Ascending aorta (tissue), 2 donors: ENCODE measurements at regions not wholly inside any gene's neighbourhood (a gene's known extent, or its start where the extent isn't known, plus 50 kb on each side); places are given as distances from the start of the nearest gene placed in this dataset.

Experiments
- DNase-seq, 2 donors: peaks; one replicate each; pipeline ENCODE4 v3.0.0-alpha.2; 2019; ENCODE audit warnings: low spot score in 2 of 2
- H3K27ac ChIP-seq, 2 donors: fragments of 200-600 bp; sonication (generic); one replicate each; pipeline ENCODE4 v1.5.1; 2016 to 2017; ENCODE audit warnings: mild to moderate bottlenecking in 1 of 2
- H3K27me3 ChIP-seq: fragments of 200-600 bp; sonication (generic); one replicate; pipeline ENCODE4 v1.5.1; 2017
- H3K36me3 ChIP-seq, 2 donors: fragments of 200-600 bp; sonication (generic); one replicate each; pipeline ENCODE4 v1.5.1; 2016
- H3K4me1 ChIP-seq, 2 donors: fragments of 200-600 bp; sonication (generic); one replicate each; pipeline ENCODE4 v1.5.1; 2016 to 2017; ENCODE audit warnings: mild to moderate bottlenecking in 1 of 2
- H3K4me3 ChIP-seq, 2 donors: fragments of 200-600 bp; sonication (generic); one replicate each; pipeline ENCODE4 v1.5.1; 2016 to 2017; ENCODE audit warnings: mild to moderate bottlenecking in 1 of 2
- H3K9me3 ChIP-seq, 2 donors: fragments of 200-600 bp; sonication (generic); one replicate each; pipeline ENCODE4 v1.5.1; 2016
- CTCF ChIP-seq, 3 experiments: fragments of 200-600 bp in 2 of 3; fragments of 450-650 bp in 1 of 3; sonication (generic) in 2 of 3; IDR thresholded peaks; one replicate each; pipeline ENCODE4 v1.5.1; 2016 to 2019; ENCODE audit warnings: antibody characterized with exemption in 3 of 3, mild to moderate bottlenecking in 1 of 3, moderate library complexity in 1 of 3
- intact Hi-C: fragments of 100-400 bp; cut with DNase I; formaldehyde crosslinking; loops from one replicate; pipeline ENCODE4 v1.15.1; 2023

DNA sequence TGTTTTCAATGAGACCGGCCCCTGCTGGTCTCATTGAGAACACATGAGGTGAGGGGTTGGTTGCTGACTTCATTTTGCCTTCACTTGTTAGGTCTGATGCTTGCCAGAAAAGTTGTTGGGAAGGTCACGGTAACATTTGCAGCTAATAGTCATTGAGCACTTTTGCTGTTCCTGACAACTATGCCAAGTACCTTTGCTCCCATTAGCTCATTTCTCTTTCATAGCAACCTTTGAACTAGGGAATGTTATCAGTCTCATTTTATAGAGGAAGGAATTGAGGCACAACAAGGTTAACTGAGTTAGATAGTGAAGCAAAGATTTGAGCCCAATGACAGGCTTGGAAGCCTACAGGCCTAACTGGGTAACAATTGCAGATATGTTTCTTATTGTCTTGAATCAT lies 195.4 kb upstream of the LARGE1 start:
- H3K36me3 ChIP-seq = no peaks in the 10 kb centered on the region
- H3K4me1 ChIP-seq = no peaks in the 10 kb centered on the region
- intact Hi-C loops = loop anchor here (10.0 kb wide), 1 partner anchor 521 kb away; no protein-coding TSS in a partner anchor
- no peaks in the 10 kb centered on the region for H3K9me3 ChIP-seq
- H3K27me3 ChIP-seq = no peaks in the 10 kb centered on the region
- DNase-seq = no peak
- no peak overlapping the region for H3K4me3 ChIP-seq
- H3K27ac ChIP-seq = no peak overlapping the region
- TF ChIP-seq CTCF (IDR thresholded peaks at IDR 0.05) = no peak

DNA sequence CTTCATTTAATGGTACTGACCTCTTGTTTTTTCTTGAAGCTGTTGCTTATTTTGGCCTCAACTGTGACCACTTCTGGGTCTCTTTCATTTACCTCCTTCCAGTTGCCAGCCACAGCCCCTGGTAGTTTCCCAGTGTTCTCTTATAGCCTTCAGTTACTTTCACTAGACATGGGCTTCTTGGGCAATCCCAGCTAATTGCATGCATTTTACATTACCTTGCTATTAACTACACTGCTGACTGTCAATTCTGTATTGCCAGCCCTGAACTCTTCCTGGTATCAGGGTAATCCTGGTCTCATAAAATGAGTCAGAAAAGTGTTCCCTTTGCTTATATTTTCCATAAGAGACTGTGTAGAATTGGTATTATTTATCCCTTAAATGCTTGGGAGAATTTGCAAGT lies 195.8 kb upstream of the LARGE1 start:
- Histone ChIP-seq H3K4me1 (no peaks in the 10 kb centered on the region), H3K27ac (no peak overlapping the region), H3K9me3 (no peaks in the 10 kb centered on the region), H3K36me3 (no peaks in the 10 kb centered on the region), H3K4me3 (no peak overlapping the region), H3K27me3 (no peaks in the 10 kb centered on the region)
- no peak for TF ChIP-seq CTCF (IDR thresholded peaks at IDR 0.05)
- intact Hi-C loops = loop anchor here (10.0 kb wide), 1 partner anchor 521 kb away; no protein-coding TSS in a partner anchor
- no peak for DNase-seq

DNA sequence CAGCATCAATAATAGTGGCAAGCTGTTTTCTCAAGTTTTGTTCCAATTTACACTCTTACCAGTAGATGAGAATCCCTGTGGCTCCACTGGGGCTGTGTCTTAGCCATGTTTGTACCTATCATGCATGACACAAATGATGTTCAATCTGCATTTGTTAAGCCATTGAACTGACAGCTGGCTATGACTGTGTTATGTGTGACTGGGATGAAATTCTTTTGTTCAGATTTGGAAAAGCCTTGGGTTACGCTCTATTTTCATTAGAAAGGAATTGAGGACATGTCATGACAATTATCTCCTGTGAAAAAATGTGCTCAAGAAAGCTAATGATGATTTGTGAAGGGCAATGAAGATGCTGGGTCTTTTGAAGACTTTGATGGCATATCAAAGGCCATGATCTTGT lies 201.8 kb upstream of the LARGE1 start:
- Histone ChIP-seq H3K4me1 (no peaks in the 10 kb centered on the region), H3K27ac (no peak overlapping the region), H3K4me3 (no peak overlapping the region), H3K9me3 (no peaks in the 10 kb centered on the region), H3K36me3 (no peaks in the 10 kb centered on the region), H3K27me3 (no peaks in the 10 kb centered on the region)
- intact Hi-C loops = no loop called here
- no peak for TF ChIP-seq CTCF (IDR thresholded peaks at IDR 0.05)
- no peak for DNase-seq

DNA sequence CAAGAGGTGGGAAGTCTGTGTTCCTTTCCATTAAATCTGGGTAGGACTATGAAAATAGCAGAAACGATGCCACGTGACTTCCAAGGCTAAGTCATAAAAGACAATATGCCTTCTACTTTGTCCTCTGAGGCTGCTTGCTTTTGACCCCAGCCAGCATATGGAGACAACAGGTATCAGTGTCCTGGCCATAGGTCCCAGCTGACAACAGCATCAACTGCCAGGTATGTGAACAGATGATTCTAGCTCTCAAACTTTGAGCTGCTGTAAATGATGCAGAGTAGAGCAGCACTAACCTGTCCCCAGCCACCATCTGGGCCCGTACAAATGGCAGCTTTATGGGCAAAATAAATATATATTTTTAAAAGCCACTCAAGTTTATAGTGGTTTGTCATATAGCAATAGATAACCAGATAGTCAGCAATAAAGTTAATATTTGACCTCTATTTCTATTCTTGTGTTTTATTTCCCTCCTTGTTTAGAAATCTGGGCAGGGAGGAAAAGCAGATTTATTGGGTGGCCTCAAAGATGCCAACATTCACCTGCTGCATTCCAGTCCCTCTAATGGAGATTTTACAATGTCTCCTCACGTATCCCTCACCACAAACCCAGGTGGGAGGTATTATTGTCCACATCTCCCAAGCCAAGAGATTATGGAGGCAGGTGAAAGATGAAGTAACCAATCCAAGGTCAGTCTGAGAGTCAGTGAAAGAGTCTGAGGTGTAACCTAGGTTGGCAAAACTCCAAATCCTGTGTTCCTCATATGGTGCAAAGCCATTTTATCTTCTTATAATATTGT lies 209.6 kb upstream of the LARGE1 start:
- intact Hi-C loops = no loop called here
- Histone ChIP-seq H3K27me3 (no peaks in the 10 kb centered on the region), H3K4me1 (no peaks in the 10 kb centered on the region), H3K4me3 (no peak overlapping the region), H3K27ac (no peak overlapping the region), H3K36me3 (no peaks in the 10 kb centered on the region), H3K9me3 (no peaks in the 10 kb centered on the region)
- TF ChIP-seq CTCF (IDR thresholded peaks at IDR 0.05) = no peak
- no peak for DNase-seq

DNA sequence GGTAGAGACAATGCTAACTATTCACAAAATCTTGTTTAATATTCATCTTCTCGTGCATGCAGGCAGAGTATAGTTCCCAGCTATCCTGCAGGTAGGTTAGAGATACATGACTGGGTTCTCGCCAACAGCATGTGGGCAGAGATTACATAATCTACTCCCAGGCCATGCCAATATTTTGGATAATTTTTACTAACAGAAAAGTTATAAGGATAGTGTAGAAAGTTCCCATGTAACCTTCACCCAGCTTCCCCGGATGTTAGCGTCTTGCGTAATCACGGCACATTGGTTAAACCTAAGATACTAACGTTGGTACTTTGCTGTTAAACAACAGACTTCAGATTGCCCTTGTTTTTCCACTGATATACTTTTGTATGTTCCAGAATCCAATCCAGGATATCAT lies 215.5 kb upstream of the LARGE1 start:
- no peak for TF ChIP-seq CTCF (IDR thresholded peaks at IDR 0.05)
- no peak overlapping the region for H3K27ac ChIP-seq
- no peaks in the 10 kb centered on the region for H3K36me3 ChIP-seq
- intact Hi-C loops = no loop called here
- no peaks in the 10 kb centered on the region for H3K4me1 ChIP-seq
- no peaks in the 10 kb centered on the region for H3K27me3 ChIP-seq
- no peaks in the 10 kb centered on the region for H3K9me3 ChIP-seq
- no peak overlapping the region for H3K4me3 ChIP-seq
- no peak for DNase-seq
